Hepatocyte (in vitro differentiated cells): ENCODE measurements at regions not wholly inside any gene's neighbourhood (a gene's known extent, or its start where the extent isn't known, plus 50 kb on each side); places are given as distances from the start of the nearest gene placed in this dataset.

Source experiments
- EZH2 ChIP-seq: fragments of 200-600 bp; sonication (generic); IDR thresholded peaks from 2 replicates; pipeline ENCODE4 v1.6.1; 2016; ENCODE audit warnings: antibody characterized with exemption, mild to moderate bottlenecking, borderline replicate concordance
- TF ChIP-seq, protein P1 (sequence below): fragments of 200-600 bp; sonication (generic); IDR thresholded peaks from 2 replicates; pipeline ENCODE4 v1.5.1; 2016; ENCODE audit warnings: antibody characterized with exemption, mild to moderate bottlenecking; ENCODE audit not compliant: poor library complexity

DNA sequence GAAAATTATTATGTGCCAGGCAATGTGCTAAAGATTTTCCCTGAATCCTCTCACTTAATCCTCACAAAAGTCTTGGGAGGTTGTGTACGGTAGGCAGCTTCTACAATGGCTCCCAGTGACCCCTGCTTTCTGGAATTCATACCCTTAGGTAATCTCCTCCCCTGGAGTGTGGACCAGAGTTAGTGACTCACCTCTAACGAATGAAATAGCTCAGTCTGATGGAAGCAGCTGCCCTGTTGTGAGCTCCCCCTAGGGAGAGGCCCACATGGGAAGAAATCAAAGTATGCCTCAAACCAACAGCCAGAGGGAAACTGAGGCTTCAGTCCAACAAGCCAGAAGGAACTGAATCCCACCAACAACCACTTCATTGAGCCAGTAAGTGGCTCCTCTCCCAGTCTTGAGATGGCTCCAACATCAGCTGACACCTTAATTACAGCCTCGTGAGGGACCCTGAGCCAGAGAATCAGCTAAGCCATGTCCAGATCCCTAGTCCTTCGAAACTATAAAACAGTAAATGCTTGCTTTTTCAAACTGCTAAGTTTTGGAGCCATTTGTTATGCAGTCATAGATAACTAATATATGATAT, 98.9 kb upstream of the ISX start:
- TF ChIP-seq, protein P1, sequence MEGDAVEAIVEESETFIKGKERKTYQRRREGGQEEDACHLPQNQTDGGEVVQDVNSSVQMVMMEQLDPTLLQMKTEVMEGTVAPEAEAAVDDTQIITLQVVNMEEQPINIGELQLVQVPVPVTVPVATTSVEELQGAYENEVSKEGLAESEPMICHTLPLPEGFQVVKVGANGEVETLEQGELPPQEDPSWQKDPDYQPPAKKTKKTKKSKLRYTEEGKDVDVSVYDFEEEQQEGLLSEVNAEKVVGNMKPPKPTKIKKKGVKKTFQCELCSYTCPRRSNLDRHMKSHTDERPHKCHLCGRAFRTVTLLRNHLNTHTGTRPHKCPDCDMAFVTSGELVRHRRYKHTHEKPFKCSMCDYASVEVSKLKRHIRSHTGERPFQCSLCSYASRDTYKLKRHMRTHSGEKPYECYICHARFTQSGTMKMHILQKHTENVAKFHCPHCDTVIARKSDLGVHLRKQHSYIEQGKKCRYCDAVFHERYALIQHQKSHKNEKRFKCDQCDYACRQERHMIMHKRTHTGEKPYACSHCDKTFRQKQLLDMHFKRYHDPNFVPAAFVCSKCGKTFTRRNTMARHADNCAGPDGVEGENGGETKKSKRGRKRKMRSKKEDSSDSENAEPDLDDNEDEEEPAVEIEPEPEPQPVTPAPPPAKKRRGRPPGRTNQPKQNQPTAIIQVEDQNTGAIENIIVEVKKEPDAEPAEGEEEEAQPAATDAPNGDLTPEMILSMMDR: no peak
- no peak for TF ChIP-seq EZH2
